Panc1 (cell line): ENCODE measurements at regions not wholly inside any gene's neighbourhood (a gene's known extent, or its start where the extent isn't known, plus 50 kb on each side); places are given as distances from the start of the nearest gene placed in this dataset.

Experiments
- ATAC-seq: fragments of 200-7000 bp; cut with Tn5 transposase; 2 replicates; pipeline ENCODE4 v1.9.1; 2020; ENCODE audit warnings: mild to moderate bottlenecking, moderate library complexity
- BruUV-seq: library from RNA; stranded (reverse); fragments of 400-500 nt; replicated peaks from 2 replicates; lab custom pipeline; 2021; lab: Mats Ljungman, UMichigan
- CTCF ChIA-PET: fragments of 300-600 bp; sonication (Branson Sonifier 250); formaldehyde crosslinking; loops from one replicate; lab custom pipeline; 2022; ENCODE audit warnings: antibody characterized with exemption; lab: Charles Lee
- POLR2A ChIA-PET: fragments of 300-600 bp; sonication (Branson Sonifier 250); formaldehyde crosslinking; loops from one replicate; lab custom pipeline; 2022; ENCODE audit warnings: antibody characterized with exemption; lab: Charles Lee
- DNase-seq: peaks from one replicate; pipeline ENCODE4 v3.0.0-alpha.2; 2010; ENCODE audit warnings: low read depth, low spot score
- H3K27ac ChIP-seq: 2 replicates; pipeline ENCODE4 v1.5.1; 2011; ENCODE audit warnings: mild to moderate bottlenecking, low read length, inconsistent platforms
- H3K27me3 ChIP-seq: fragments of 200-500 bp; sonication (Bioruptor generic); 2 replicates; pipeline ENCODE4 v1.6.0; 2014; ENCODE audit warnings: low read length, inconsistent platforms; ENCODE audit not compliant: control insufficient read depth, insufficient read depth
- H3K36me3 ChIP-seq: fragments of 200-500 bp; sonication (Bioruptor generic); 2 replicates; pipeline ENCODE4 v1.5.1; 2014; ENCODE audit warnings: inconsistent platforms, mild to moderate bottlenecking, low read length, moderate library complexity; ENCODE audit not compliant: control insufficient read depth, insufficient read depth
- H3K4me1 ChIP-seq: 2 replicates; pipeline ENCODE4 v1.5.1; 2011; ENCODE audit warnings: inconsistent platforms, mild to moderate bottlenecking, low read length, moderate library complexity; ENCODE audit not compliant: control insufficient read depth, insufficient read depth
- H3K4me3 ChIP-seq, 2 experiments: 2 replicates each; pipeline ENCODE4 v1.5.1; 2011 to 2012; ENCODE audit warnings: low read depth in 2 of 2, low read length in 2 of 2, mild to moderate bottlenecking in 2 of 2, inconsistent platforms in 1 of 2, moderate library complexity in 1 of 2
- H3K9me3 ChIP-seq: fragments of 200-500 bp; sonication (Bioruptor generic); 2 replicates; pipeline ENCODE4 v1.5.1; 2014; ENCODE audit warnings: low read depth, mild to moderate bottlenecking, inconsistent platforms, low read length, moderate library complexity; ENCODE audit not compliant: control insufficient read depth, insufficient read depth
- CTCF ChIP-seq: fragments of 450-650 bp; IDR thresholded peaks from 2 replicates; pipeline ENCODE4 v1.5.1; 2017; ENCODE audit warnings: mild to moderate bottlenecking
- POLR2AphosphoS5 ChIP-seq: IDR thresholded peaks from 2 replicates; pipeline ENCODE4 v1.6.1; 2012; ENCODE audit warnings: mild to moderate bottlenecking, low read depth, low read length, moderate library complexity
- SIN3A ChIP-seq: IDR thresholded peaks from 2 replicates; pipeline ENCODE4 v1.6.1; 2012; ENCODE audit warnings: low read depth, mild to moderate bottlenecking, low read length, moderate library complexity, borderline replicate concordance; ENCODE audit not compliant: insufficient read depth
- TCF7L2 ChIP-seq: IDR thresholded peaks from 2 replicates; pipeline ENCODE4 v1.6.1; 2011; ENCODE audit warnings: mild to moderate bottlenecking, low read depth, low read length, inconsistent platforms
- in situ Hi-C: cut with HindIII; loops from 2 replicates; pipeline ENCODE4 v1.10.0; 2016; ENCODE audit warnings: low sequenced_read_pairs, low pct_unique_long_range_greater_than_20kb
- intact Hi-C: fragments of 100-400 bp; cut with micrococcal nuclease; formaldehyde crosslinking; loops from one replicate; pipeline ENCODE4 v1.10.0; 2022; ENCODE audit not compliant: unreplicated experiment
- TF ChIP-seq, protein P1 (sequence below), 2 experiments: IDR thresholded peaks; 2 replicates each; pipeline ENCODE4 v1.6.1; 2011 to 2012; ENCODE audit warnings: low read depth in 2 of 2, control low read depth in 1 of 2, low read length in 1 of 2, mild to moderate bottlenecking in 1 of 2, moderate library complexity in 1 of 2; ENCODE audit not compliant: insufficient read depth in 1 of 2

GRCh38 chr2:53558867-53559266 lies 208.7 kb upstream of the CHAC2 start:
- BruUV-seq: no TSS peak
- H3K4me3 ChIP-seq: no peak overlapping the region
- no peak for ATAC-seq
- no peaks in the 10 kb centered on the region for H3K36me3 ChIP-seq
- no peak for TF ChIP-seq SIN3A
- no peak for TF ChIP-seq CTCF
- TF ChIP-seq TCF7L2: no peak
- no peak for TF ChIP-seq POLR2AphosphoS5
- TF ChIP-seq, protein P1, sequence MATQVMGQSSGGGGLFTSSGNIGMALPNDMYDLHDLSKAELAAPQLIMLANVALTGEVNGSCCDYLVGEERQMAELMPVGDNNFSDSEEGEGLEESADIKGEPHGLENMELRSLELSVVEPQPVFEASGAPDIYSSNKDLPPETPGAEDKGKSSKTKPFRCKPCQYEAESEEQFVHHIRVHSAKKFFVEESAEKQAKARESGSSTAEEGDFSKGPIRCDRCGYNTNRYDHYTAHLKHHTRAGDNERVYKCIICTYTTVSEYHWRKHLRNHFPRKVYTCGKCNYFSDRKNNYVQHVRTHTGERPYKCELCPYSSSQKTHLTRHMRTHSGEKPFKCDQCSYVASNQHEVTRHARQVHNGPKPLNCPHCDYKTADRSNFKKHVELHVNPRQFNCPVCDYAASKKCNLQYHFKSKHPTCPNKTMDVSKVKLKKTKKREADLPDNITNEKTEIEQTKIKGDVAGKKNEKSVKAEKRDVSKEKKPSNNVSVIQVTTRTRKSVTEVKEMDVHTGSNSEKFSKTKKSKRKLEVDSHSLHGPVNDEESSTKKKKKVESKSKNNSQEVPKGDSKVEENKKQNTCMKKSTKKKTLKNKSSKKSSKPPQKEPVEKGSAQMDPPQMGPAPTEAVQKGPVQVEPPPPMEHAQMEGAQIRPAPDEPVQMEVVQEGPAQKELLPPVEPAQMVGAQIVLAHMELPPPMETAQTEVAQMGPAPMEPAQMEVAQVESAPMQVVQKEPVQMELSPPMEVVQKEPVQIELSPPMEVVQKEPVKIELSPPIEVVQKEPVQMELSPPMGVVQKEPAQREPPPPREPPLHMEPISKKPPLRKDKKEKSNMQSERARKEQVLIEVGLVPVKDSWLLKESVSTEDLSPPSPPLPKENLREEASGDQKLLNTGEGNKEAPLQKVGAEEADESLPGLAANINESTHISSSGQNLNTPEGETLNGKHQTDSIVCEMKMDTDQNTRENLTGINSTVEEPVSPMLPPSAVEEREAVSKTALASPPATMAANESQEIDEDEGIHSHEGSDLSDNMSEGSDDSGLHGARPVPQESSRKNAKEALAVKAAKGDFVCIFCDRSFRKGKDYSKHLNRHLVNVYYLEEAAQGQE (IDR thresholded peaks at IDR 0.05; ENCODE audit: insufficient read depth in 1 of 2, low read depth in 2 of 2, low read length in 1 of 2): no peak
- in situ Hi-C loops: no loop called here
- H3K27me3 ChIP-seq: no peaks in the 10 kb centered on the region
- H3K9me3 ChIP-seq: no peaks in the 10 kb centered on the region
- ChIA-PET CTCF (no interaction called here), POLR2A (no interaction called here)
- no peaks in the 10 kb centered on the region for H3K4me1 ChIP-seq
- intact Hi-C loops: no loop called here
- no peak for DNase-seq
- H3K27ac ChIP-seq: no peak overlapping the region

DNA sequence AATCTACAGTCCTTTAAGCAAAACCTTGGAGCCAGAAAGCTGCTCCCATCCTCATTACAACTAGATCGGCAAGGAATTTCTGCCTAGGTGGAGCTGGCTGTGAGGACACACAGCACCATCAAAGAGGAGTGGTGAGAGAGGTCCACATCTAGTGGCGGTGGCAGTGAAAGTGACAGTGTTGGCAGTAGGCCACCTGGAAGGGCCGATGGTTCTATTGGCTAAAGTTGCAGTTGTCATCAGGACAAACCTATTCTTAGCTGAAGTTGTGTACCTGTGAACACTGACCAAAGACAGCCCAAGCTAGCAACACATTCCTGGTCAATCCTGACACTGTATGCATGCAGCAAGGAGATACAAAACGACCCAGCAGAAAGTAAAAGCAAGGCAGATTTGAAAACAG lies 218.1 kb upstream of the CHAC2 start:
- BruUV-seq: no TSS peak
- no peak overlapping the region for H3K27ac ChIP-seq
- ChIA-PET CTCF (no interaction called here), POLR2A (no interaction called here)
- no peaks in the 10 kb centered on the region for H3K27me3 ChIP-seq
- no peak for TF ChIP-seq CTCF
- TF ChIP-seq, protein P1 (IDR thresholded peaks at IDR 0.05; ENCODE audit: insufficient read depth in 1 of 2, low read depth in 2 of 2, low read length in 1 of 2): no peak
- H3K4me3 ChIP-seq: no peak overlapping the region
- no peaks in the 10 kb centered on the region for H3K9me3 ChIP-seq
- in situ Hi-C loops: no loop called here
- ATAC-seq: no peak
- intact Hi-C loops: no loop called here
- DNase-seq: no peak
- no peaks in the 10 kb centered on the region for H3K36me3 ChIP-seq
- H3K4me1 ChIP-seq: no peaks in the 10 kb centered on the region
